T-cell (primary cell): ENCODE measurements at regions not wholly inside any gene's neighbourhood (a gene's known extent, or its start where the extent isn't known, plus 50 kb on each side); places are given as distances from the start of the nearest gene placed in this dataset.

Experiments
- ATAC-seq, 4 experiments: fragments of 200-7000 bp in 3 of 4; fragments of 150-1000 bp in 1 of 4; cut with Tn5 transposase; replicated peaks in 1 of 4; 1 replicate in 3 of 4; 2 replicates in 1 of 4; pipeline ENCODE4 v1.10.0; 2021; ENCODE audit warnings: moderate library complexity in 3 of 4, mild to moderate bottlenecking in 2 of 4, moderate number of reproducible peaks in 1 of 4
- CTCF ChIA-PET, 2 donors: fragments of 300-600 bp; sonication (Branson Sonifier 250); formaldehyde crosslinking; loops; one replicate each; lab custom pipeline; 2022; ENCODE audit warnings: antibody characterized with exemption in 2 of 2; lab: Charles Lee
- POLR2A ChIA-PET, 2 donors: fragments of 300-600 bp; sonication (Branson Sonifier 250); formaldehyde crosslinking; loops; one replicate each; lab custom pipeline; 2022; ENCODE audit warnings: antibody characterized with exemption in 2 of 2; lab: Charles Lee
- DNase-seq, 35 experiments: peaks; one replicate each; pipeline versions ENCODE4 v3.0.0 to v3.0.0-alpha.2; 2013 to 2023
- H3K27ac ChIP-seq: one replicate; pipeline ENCODE4 v1.5.1; 2013; ENCODE audit warnings: low read length
- H3K27me3 ChIP-seq, 2 experiments: replicated peaks in 1 of 2; 1 replicate in 1 of 2; 2 replicates in 1 of 2; pipeline versions ENCODE4 v1.6.1 to v1.7.0; 2013; ENCODE audit warnings: low read length in 1 of 2, mixed read lengths in 1 of 2; ENCODE audit not compliant: control insufficient read depth in 2 of 2, insufficient read depth in 2 of 2; ENCODE audit errors: extremely low read depth in 1 of 2
- H3K36me3 ChIP-seq, 2 donors: 1 replicate in 1 of 2; 2 replicates in 1 of 2; pipeline versions ENCODE4 v1.6.1 to v1.7.0; 2013; ENCODE audit warnings: low read length in 1 of 2; ENCODE audit not compliant: control insufficient read depth in 2 of 2, insufficient read depth in 1 of 2; ENCODE audit errors: extremely low read depth in 1 of 2
- H3K4me1 ChIP-seq, 2 experiments: 1 replicate in 1 of 2; 2 replicates in 1 of 2; pipeline versions ENCODE4 v1.6.1 to v1.7.0; 2013; ENCODE audit warnings: low read length in 2 of 2, mixed read lengths in 1 of 2; ENCODE audit not compliant: insufficient read depth in 2 of 2, control insufficient read depth in 1 of 2; ENCODE audit errors: extremely low read depth in 1 of 2
- H3K4me3 ChIP-seq, 2 donors: 1 replicate in 1 of 2; 2 replicates in 1 of 2; pipeline versions ENCODE4 v1.5.1 to v1.7.0; 2013; ENCODE audit warnings: mild to moderate bottlenecking in 2 of 2, low read length in 1 of 2, moderate library complexity in 1 of 2; ENCODE audit not compliant: control insufficient read depth in 1 of 2; ENCODE audit errors: extremely low read depth in 1 of 2
- H3K9me3 ChIP-seq: 2 replicates; pipeline ENCODE4 v1.7.0; 2013
- H3K27ac Mint-ChIP-seq, 2 donors: one replicate each; pipeline ENCODE4 v1.8.0; 2020 to 2021; ENCODE audit warnings: mild to moderate bottlenecking in 2 of 2, mixed read lengths in 2 of 2
- H3K27me3 Mint-ChIP-seq, 2 donors: one replicate each; pipeline ENCODE4 v1.8.0; 2021 to 2022; ENCODE audit warnings: mixed read lengths in 2 of 2
- H3K36me3 Mint-ChIP-seq: one replicate; pipeline ENCODE4 v1.8.0; 2021; ENCODE audit warnings: mixed read lengths
- H3K4me1 Mint-ChIP-seq, 3 donors: one replicate each; pipeline ENCODE4 v1.8.0; 2020 to 2022; ENCODE audit warnings: mixed read lengths in 3 of 3, mild to moderate bottlenecking in 1 of 3
- H3K4me3 Mint-ChIP-seq, 3 donors: one replicate each; pipeline ENCODE4 v1.8.0; 2020 to 2022; ENCODE audit warnings: mild to moderate bottlenecking in 3 of 3, mixed read lengths in 3 of 3, moderate library complexity in 3 of 3
- H3K9me3 Mint-ChIP-seq, 3 donors: one replicate each; pipeline ENCODE4 v1.8.0; 2020 to 2022; ENCODE audit warnings: mixed read lengths in 3 of 3
- WGBS: methylation state at CpG from one replicate; pipeline ENCODE4 v1.1.5; 2013; ENCODE audit warnings: missing lambda C conversion rate; ENCODE audit not compliant: insufficient coverage; 5-methylcytosine and 5-hydroxymethylcytosine counted together

DNA sequence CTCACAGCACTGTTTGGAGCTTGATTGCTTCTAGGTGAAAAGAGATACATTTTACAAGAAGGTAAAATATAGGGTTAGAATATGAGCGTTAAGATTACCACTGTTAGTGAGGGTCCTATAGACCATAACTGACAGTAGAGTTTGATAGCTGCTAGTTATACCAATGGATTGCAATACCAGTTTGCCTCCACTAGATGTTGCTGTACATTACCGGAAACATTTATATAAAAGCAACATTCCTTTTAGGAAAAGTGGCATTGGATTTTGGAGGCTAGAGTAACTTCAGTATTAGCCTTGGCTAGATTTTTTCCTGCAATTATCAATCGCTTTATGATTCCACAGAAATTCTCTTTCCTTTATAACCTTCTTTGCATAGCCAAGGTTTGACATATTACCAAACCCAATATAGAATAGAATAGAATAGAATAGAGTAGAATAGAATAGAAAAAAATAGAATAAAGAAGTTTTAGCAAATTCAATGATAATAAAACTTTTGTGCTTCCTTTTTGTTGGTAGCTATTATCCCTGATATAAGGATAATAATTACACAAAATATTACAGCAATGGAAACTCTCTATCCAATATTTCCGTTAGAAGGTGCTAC is 1093.6 kb upstream of the ALCAM start:
- H3K4me1 ChIP-seq = no peaks in the 10 kb centered on the region
- no CpG with 5 or more reads among the region's 4 CpGs for WGBS
- ChIA-PET POLR2A (no interaction called here), CTCF (no interaction called here)
- Mint-ChIP-seq H3K27ac (no peak overlapping the region), H3K9me3 (peaks cover 0 to 2% (median 0%) of the 10 kb centered on the region in 3 donors), H3K4me1 (no peaks in the 10 kb centered on the region), H3K27me3 (no peaks in the 10 kb centered on the region), H3K36me3 (no peaks in the 10 kb centered on the region), H3K4me3 (no peak overlapping the region)
- H3K27ac ChIP-seq = no peak overlapping the region
- DNase-seq = peak in 1 of 35 experiments; percentile 10
- no peak for ATAC-seq
- H3K4me3 ChIP-seq = no peak overlapping the region
- no peaks in the 10 kb centered on the region for H3K36me3 ChIP-seq
- H3K27me3 ChIP-seq = no peaks in the 10 kb centered on the region
- no peaks in the 10 kb centered on the region for H3K9me3 ChIP-seq

GRCh38 chr3:104275199-104275598 is 1091.5 kb upstream of the ALCAM start:
- Mint-ChIP-seq H3K9me3 (peaks cover 0 to 3% (median 2%) of the 10 kb centered on the region in 3 donors), H3K27me3 (no peaks in the 10 kb centered on the region), H3K36me3 (no peaks in the 10 kb centered on the region), H3K4me3 (no peak overlapping the region), H3K27ac (no peak overlapping the region), H3K4me1 (peaks cover 4 to 14% (median 8%) of the 10 kb centered on the region in 3 donors)
- CTCF ChIA-PET = no interaction called here
- Histone ChIP-seq H3K36me3 (no peaks in the 10 kb centered on the region), H3K27me3 (no peaks in the 10 kb centered on the region), H3K4me3 (no peak overlapping the region), H3K4me1 (peaks cover 0 to 3% of the 10 kb centered on the region in 2 experiments), H3K27ac (no peak overlapping the region), H3K9me3 (peaks cover 3% of the 10 kb centered on the region)
- POLR2A ChIA-PET = interaction anchor here in 1 of 2 donors (0.7 kb wide), 1 partner anchor 16 kb away, joined by 3 read pairs; no protein-coding TSS in a partner anchor
- ATAC-seq (no peak), DNase-seq (no peak)

DNA sequence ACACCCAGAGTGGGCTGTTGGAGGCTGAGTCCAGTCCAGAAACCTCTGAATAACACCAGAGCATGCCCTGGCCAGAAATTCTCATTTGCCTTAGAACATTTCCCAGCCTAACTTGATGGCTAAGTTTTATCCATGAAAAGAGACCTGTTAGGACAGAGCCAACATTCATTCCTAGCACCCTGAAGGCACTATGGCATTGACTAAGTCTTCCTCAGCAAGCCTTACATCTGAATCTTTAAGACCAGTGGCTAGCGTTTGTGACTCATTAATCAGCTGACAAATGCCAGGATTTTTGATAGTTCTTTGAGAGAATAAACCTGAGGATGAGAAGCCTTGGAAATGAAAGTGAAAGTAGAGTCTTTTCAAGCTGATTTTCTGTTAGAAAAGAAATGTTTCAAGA is 1087.1 kb upstream of the ALCAM start:
- Histone ChIP-seq H3K27ac (no peak overlapping the region), H3K4me3 (no peak overlapping the region), H3K9me3 (peaks cover 4% of the 10 kb centered on the region), H3K4me1 (peaks cover 0 to 3% of the 10 kb centered on the region in 2 experiments), H3K27me3 (no peaks in the 10 kb centered on the region), H3K36me3 (no peaks in the 10 kb centered on the region)
- peaks cover 10% of the 10 kb centered on the region for H3K36me3 Mint-ChIP-seq
- DNase-seq (peak in 1 of 35 experiments; percentile 10), ATAC-seq (no peak)
- no peak overlapping the region for H3K27ac Mint-ChIP-seq
- POLR2A ChIA-PET = no interaction called here
- CTCF ChIA-PET = no interaction called here
- H3K4me1 Mint-ChIP-seq = peaks cover 4 to 14% (median 8%) of the 10 kb centered on the region in 3 donors
- H3K4me3 Mint-ChIP-seq = peak overlapping the region in 2 of 3 donors; percentile 32 to 60
- peaks cover 7 to 27% (median 20%) of the 10 kb centered on the region in 3 donors for H3K9me3 Mint-ChIP-seq
- no CpG with 5 or more reads among the region's 1 CpG for WGBS
- H3K27me3 Mint-ChIP-seq = no peaks in the 10 kb centered on the region

GRCh38 chr3:104281713-104282112 is 1085.0 kb upstream of the ALCAM start:
- H3K4me3 ChIP-seq = no peak overlapping the region
- Mint-ChIP-seq H3K27me3 (no peaks in the 10 kb centered on the region), H3K9me3 (peaks cover 7 to 34% (median 25%) of the 10 kb centered on the region in 3 donors), H3K36me3 (peaks cover 10% of the 10 kb centered on the region), H3K4me1 (peaks cover 4 to 14% (median 8%) of the 10 kb centered on the region in 3 donors), H3K27ac (no peak overlapping the region), H3K4me3 (no peak overlapping the region)
- DNase-seq (no peak), ATAC-seq (no peak)
- no peaks in the 10 kb centered on the region for H3K36me3 ChIP-seq
- H3K27ac ChIP-seq = no peak overlapping the region
- 86% methylated on average over 1 of the region's 3 CpGs for WGBS
- peaks cover 0 to 3% of the 10 kb centered on the region in 2 experiments for H3K4me1 ChIP-seq
- no peaks in the 10 kb centered on the region for H3K27me3 ChIP-seq
- ChIA-PET CTCF (no interaction called here), POLR2A (no interaction called here)
- peaks cover 4% of the 10 kb centered on the region for H3K9me3 ChIP-seq

- Mint-ChIP-seq H3K4me3 (no peak overlapping the region), H3K27ac (no peak overlapping the region)
- no peak for DNase-seq
These were observed 1080.1 kb upstream of the ALCAM start for GRCh38 chr3:104286645-104287044.

DNA sequence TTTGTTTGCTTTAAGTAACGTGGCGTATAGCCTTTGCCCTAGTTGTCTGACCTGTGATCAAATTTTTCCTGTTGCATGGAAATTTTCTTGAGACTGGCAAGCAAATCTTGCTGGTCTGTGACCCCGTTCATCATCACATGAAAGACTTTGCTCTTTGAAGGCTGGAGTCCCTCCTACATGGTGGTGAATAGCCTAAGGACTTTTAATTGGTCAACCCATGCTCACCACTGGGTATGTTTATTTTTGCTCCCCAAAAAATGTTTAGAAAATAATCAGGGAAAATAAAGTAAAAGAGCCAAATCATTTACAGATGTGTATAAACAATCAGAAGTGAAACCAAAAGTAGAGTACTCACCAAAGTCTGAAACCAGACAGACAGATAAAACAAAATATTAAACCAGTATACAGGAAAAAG is 1075.3 kb upstream of the ALCAM start:
- 75% methylated on average over 2 of the region's 3 CpGs for WGBS
- Histone ChIP-seq H3K4me3 (peak overlapping the region in 1 of 2 donors; percentile 15), H3K27ac (peak overlapping the region; percentile 44), H3K36me3 (no peaks in the 10 kb centered on the region), H3K27me3 (no peaks in the 10 kb centered on the region), H3K4me1 (no peaks in the 10 kb centered on the region), H3K9me3 (no peaks in the 10 kb centered on the region)
- Mint-ChIP-seq H3K27me3 (no peaks in the 10 kb centered on the region), H3K4me3 (peak overlapping the region; percentile 18 to 55 (median 49)), H3K4me1 (peaks cover 13 to 17% (median 15%) of the 10 kb centered on the region in 3 donors), H3K36me3 (no peaks in the 10 kb centered on the region), H3K9me3 (peaks cover 0 to 5% (median 3%) of the 10 kb centered on the region in 3 donors), H3K27ac (peak overlapping the region; percentile 17 to 71)
- POLR2A ChIA-PET = interaction anchor here (0.5 to 1.0 kb wide), 4 partner anchors 17 to 661 kb away, joined by 3 to 5 read pairs (median 4); no protein-coding TSS in a partner anchor
- ATAC-seq (no peak), DNase-seq (no peak)
- CTCF ChIA-PET = no interaction called here

More at GRCh38 chr3:104286645-104287044, 1080.1 kb upstream of the ALCAM start:
- H3K4me3 ChIP-seq = no peak overlapping the region
- no peaks in the 10 kb centered on the region for H3K4me1 ChIP-seq
- H3K27ac ChIP-seq = no peak overlapping the region
- no peaks in the 10 kb centered on the region for H3K36me3 ChIP-seq
- no CpG with 5 or more reads among the region's 5 CpGs for WGBS
- ATAC-seq = no peak
- no peaks in the 10 kb centered on the region for H3K27me3 ChIP-seq
- H3K9me3 ChIP-seq = no peaks in the 10 kb centered on the region
- ChIA-PET POLR2A (no interaction called here), CTCF (no interaction called here)
- Mint-ChIP-seq H3K4me1 (peaks cover 4 to 7% (median 4%) of the 10 kb centered on the region in 3 donors), H3K36me3 (peaks cover 5% of the 10 kb centered on the region), H3K27me3 (no peaks in the 10 kb centered on the region), H3K9me3 (peaks cover 4 to 27% (median 21%) of the 10 kb centered on the region in 3 donors)
